ENCODE measurements at regions not wholly inside any gene's neighbourhood (a gene's known extent, or its start where the extent isn't known, plus 50 kb on each side); places are given as distances from the start of the nearest gene placed in this dataset.

DNA sequence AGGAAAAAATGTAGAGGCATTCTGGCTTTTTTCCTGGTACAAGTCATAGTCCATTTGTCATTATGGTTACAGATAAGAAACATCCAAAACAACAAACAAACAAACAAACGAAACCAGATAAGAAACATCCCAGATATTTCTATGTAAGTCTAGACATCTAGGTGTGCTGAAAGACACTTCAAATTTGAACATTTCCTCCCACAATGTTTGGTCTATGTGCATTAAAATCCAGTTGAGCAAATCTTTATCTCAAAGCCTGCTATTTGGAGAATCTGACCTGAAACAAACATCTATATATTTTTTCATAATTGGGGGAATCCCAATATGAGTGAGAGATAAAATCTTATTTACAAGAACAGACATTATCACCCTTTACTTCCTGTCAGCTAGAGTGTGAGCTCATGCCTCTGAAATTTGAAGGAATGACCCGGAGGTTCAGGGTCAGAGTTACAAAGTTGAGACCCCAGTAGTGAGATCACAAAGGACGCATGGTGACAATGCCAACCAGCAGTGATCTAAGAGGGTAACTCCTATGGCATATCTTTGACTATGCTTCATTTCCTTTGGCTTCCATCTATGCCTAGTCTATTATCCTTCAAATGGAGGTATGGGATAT lies 182.9 kb upstream of the ATP1B1 start:
- no peak overlapping the region for H3K4me3 ChIP-seq (ENCODE audit: low read depth, low read length)
- TF ChIP-seq, protein P1, sequence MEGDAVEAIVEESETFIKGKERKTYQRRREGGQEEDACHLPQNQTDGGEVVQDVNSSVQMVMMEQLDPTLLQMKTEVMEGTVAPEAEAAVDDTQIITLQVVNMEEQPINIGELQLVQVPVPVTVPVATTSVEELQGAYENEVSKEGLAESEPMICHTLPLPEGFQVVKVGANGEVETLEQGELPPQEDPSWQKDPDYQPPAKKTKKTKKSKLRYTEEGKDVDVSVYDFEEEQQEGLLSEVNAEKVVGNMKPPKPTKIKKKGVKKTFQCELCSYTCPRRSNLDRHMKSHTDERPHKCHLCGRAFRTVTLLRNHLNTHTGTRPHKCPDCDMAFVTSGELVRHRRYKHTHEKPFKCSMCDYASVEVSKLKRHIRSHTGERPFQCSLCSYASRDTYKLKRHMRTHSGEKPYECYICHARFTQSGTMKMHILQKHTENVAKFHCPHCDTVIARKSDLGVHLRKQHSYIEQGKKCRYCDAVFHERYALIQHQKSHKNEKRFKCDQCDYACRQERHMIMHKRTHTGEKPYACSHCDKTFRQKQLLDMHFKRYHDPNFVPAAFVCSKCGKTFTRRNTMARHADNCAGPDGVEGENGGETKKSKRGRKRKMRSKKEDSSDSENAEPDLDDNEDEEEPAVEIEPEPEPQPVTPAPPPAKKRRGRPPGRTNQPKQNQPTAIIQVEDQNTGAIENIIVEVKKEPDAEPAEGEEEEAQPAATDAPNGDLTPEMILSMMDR (IDR thresholded peaks at IDR 0.05; ENCODE audit: low read depth, low read length), result no peak

DNA sequence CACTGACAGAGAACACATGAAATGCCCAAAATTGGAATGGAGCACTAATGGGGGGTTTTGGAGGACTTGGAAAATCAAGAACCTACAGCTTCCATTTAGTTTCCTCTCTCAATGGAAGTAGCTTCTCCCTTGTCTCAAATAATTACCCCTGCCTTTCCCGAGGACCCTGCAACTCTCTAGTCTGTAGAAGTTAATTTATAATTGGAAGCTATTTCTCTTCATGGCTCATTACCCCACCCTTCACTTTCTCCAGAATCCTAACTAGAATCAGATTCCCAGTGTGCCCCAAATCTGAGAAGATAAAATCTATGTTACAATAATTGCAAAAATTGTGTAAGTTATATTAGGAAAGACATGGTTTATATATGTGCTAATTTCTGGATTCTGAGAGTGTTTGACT lies 181.5 kb upstream of the ATP1B1 start:
- TF ChIP-seq, protein P1 (IDR thresholded peaks at IDR 0.05; ENCODE audit: low read depth, low read length), result no peak
- no peak overlapping the region for H3K4me3 ChIP-seq (ENCODE audit: low read depth, low read length)

DNA sequence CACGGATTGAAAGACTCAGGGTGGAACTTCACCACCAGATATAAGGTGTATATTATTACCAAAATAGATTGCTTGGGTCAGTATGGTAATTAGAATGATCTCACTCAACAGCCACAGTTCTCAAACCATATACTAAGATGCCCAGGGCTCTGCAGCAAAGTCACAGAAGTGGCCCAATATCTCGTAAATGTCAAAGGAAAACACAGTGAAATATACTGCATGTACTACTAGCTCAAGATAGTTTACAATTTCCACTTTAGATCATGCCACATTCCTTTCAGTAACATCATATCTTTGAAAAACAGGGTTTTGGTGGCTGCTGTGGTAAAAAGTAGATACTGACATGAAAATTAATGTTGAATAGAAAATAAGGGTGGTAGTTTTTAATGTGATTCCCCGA lies 180.3 kb upstream of the ATP1B1 start:
- H3K4me3 ChIP-seq (ENCODE audit: low read depth, low read length), result no peak overlapping the region
- TF ChIP-seq, protein P1 (IDR thresholded peaks at IDR 0.05; ENCODE audit: low read depth, low read length), result no peak

DNA sequence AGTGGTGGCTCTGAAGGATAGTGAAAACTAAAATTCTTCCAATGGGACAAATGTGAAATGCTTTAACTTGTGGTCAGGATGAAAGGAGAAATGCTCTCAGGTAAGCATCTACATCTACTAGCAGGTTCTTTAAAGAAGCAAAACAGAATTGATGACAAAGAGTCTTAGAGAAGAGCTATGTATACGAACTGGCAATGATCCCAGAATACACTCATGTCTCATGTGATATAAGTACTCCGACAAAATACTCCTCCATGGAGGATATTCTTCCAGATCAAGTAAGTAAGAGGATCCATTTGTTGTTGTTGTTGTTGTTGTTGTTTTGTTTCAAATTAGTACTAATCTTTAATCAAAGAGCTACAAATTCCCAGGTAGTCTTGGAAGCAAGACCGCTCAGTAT lies 174.0 kb upstream of the ATP1B1 start:
- H3K4me3 ChIP-seq (ENCODE audit: low read depth, low read length), result no peak overlapping the region
- TF ChIP-seq, protein P1 (IDR thresholded peaks at IDR 0.05; ENCODE audit: low read depth, low read length), result no peak

DNA sequence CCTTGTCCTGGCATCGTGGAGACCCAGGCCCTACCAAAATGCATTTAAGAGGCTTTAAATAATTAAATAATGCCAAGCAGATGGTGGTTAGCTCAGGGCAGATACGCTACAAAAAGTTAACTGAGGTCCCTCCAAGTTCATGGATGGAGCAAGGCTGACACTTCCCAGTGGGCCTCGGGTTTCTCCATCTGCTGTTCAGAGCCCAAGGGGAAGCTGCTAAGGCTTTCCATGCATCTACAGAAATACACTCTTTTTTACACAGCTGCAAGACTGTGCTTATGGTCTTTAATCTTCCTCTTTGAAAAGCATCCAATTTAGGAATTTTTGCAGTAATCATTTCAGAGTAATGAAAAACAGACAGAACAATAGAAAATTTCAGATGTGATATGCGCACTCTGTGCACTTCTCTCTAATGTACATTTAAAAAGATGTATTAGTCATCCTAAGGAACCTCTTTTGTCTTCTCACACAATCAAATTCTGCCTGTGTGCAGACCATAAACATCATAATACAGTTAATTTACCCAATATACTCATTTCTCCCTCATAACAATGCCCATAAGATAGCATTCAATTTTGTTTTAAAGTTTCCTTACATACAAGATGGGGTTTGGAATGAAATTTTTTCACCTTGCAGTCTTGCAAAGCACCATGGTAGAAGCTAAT lies 173.2 kb upstream of the ATP1B1 start:
- H3K4me3 ChIP-seq (ENCODE audit: low read depth, low read length), result no peak overlapping the region
- TF ChIP-seq, protein P1 (IDR thresholded peaks at IDR 0.05; ENCODE audit: low read depth, low read length), result no peak

DNA sequence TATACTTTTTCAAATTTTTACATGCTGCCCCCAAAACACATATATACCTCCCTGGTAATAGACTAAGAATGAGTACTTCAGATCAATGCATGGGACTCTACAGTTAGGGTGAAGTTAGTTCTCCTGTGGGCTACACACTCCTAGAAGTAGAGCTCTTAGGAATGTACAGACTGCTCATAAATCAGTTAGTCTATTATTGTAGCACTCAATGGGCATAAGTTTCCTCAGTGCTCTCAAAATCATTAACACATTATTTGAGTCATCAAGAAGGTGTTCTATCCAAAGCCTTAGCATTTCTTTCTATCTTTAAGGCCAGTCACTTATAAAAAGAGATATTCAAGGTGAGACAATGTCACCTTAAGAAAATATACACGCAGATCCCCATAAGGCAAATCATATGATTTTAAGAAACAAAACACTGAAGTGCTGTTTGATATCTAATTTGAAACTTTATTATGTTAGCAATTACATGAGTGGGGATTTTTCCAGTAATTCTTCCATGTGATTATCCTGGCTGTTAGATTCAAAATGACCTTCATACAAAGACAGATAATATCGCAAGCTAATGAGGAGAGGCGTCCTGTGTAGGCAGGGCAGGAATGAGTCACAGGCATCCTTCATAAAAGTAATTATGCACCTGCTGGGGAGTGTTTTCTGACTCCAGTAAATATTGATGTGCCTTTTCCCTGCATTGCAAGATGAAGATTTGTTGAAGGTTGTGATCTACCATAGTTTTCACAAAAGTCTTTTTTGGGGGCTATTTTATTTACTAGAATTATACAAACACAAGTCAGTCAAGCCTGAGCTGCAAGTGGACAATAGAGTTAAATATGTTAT lies 167.2 kb upstream of the ATP1B1 start:
- TF ChIP-seq, protein P1 (IDR thresholded peaks at IDR 0.05; ENCODE audit: low read depth, low read length), result no peak
- no peak overlapping the region for H3K4me3 ChIP-seq (ENCODE audit: low read depth, low read length)

DNA sequence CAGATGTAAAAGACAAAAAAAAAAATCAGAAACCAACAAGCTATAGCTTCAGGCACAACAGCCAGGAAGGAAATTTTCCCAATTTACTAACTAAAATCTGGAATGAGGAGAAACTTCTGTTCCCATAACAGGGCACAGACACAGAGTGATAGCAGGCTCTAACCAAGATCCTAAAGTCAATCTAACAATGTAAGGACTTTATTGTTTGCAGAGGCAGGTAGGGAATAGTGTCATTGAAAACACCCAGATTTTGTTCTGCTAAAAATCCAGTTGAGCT lies 166.6 kb upstream of the ATP1B1 start:
- no peak overlapping the region for H3K4me3 ChIP-seq (ENCODE audit: low read depth, low read length)
- TF ChIP-seq, protein P1 (IDR thresholded peaks at IDR 0.05; ENCODE audit: low read depth, low read length), result no peak

Data from WI38 (cell line).